ENCODE measurements at regions not wholly inside any gene's neighbourhood (a gene's known extent, or its start where the extent isn't known, plus 50 kb on each side); places are given as distances from the start of the nearest gene placed in this dataset.

GRCh38 chr12:61111218-61111617, 1149.0 kb upstream of the USP15 start:
- no peak for TF ChIP-seq CTCF (IDR thresholded peaks at IDR 0.05)
- TF ChIP-seq POLR2A (IDR thresholded peaks at IDR 0.05): no peak
